Panc1 (cell line): ENCODE measurements at regions not wholly inside any gene's neighbourhood (a gene's known extent, or its start where the extent isn't known, plus 50 kb on each side); places are given as distances from the start of the nearest gene placed in this dataset.

Source experiments
- ATAC-seq: fragments of 200-7000 bp; cut with Tn5 transposase; 2 replicates; pipeline ENCODE4 v1.9.1; 2020; ENCODE audit warnings: mild to moderate bottlenecking, moderate library complexity
- BruUV-seq: library from RNA; stranded (reverse); fragments of 400-500 nt; replicated peaks from 2 replicates; lab custom pipeline; 2021; lab: Mats Ljungman, UMichigan
- CTCF ChIA-PET: fragments of 300-600 bp; sonication (Branson Sonifier 250); formaldehyde crosslinking; loops from one replicate; lab custom pipeline; 2022; ENCODE audit warnings: antibody characterized with exemption; lab: Charles Lee
- POLR2A ChIA-PET: fragments of 300-600 bp; sonication (Branson Sonifier 250); formaldehyde crosslinking; loops from one replicate; lab custom pipeline; 2022; ENCODE audit warnings: antibody characterized with exemption; lab: Charles Lee
- DNase-seq: peaks from one replicate; pipeline ENCODE4 v3.0.0-alpha.2; 2010; ENCODE audit warnings: low read depth, low spot score
- H3K27ac ChIP-seq: 2 replicates; pipeline ENCODE4 v1.5.1; 2011; ENCODE audit warnings: mild to moderate bottlenecking, low read length, inconsistent platforms
- H3K27me3 ChIP-seq: fragments of 200-500 bp; sonication (Bioruptor generic); 2 replicates; pipeline ENCODE4 v1.6.0; 2014; ENCODE audit warnings: low read length, inconsistent platforms; ENCODE audit not compliant: control insufficient read depth, insufficient read depth
- H3K36me3 ChIP-seq: fragments of 200-500 bp; sonication (Bioruptor generic); 2 replicates; pipeline ENCODE4 v1.5.1; 2014; ENCODE audit warnings: inconsistent platforms, mild to moderate bottlenecking, low read length, moderate library complexity; ENCODE audit not compliant: control insufficient read depth, insufficient read depth
- H3K4me1 ChIP-seq: 2 replicates; pipeline ENCODE4 v1.5.1; 2011; ENCODE audit warnings: inconsistent platforms, mild to moderate bottlenecking, low read length, moderate library complexity; ENCODE audit not compliant: control insufficient read depth, insufficient read depth
- H3K4me3 ChIP-seq, 2 experiments: 2 replicates each; pipeline ENCODE4 v1.5.1; 2011 to 2012; ENCODE audit warnings: low read depth in 2 of 2, low read length in 2 of 2, mild to moderate bottlenecking in 2 of 2, inconsistent platforms in 1 of 2, moderate library complexity in 1 of 2
- H3K9me3 ChIP-seq: fragments of 200-500 bp; sonication (Bioruptor generic); 2 replicates; pipeline ENCODE4 v1.5.1; 2014; ENCODE audit warnings: low read depth, mild to moderate bottlenecking, inconsistent platforms, low read length, moderate library complexity; ENCODE audit not compliant: control insufficient read depth, insufficient read depth
- CTCF ChIP-seq: fragments of 450-650 bp; IDR thresholded peaks from 2 replicates; pipeline ENCODE4 v1.5.1; 2017; ENCODE audit warnings: mild to moderate bottlenecking
- POLR2AphosphoS5 ChIP-seq: IDR thresholded peaks from 2 replicates; pipeline ENCODE4 v1.6.1; 2012; ENCODE audit warnings: mild to moderate bottlenecking, low read depth, low read length, moderate library complexity
- SIN3A ChIP-seq: IDR thresholded peaks from 2 replicates; pipeline ENCODE4 v1.6.1; 2012; ENCODE audit warnings: low read depth, mild to moderate bottlenecking, low read length, moderate library complexity, borderline replicate concordance; ENCODE audit not compliant: insufficient read depth
- TCF7L2 ChIP-seq: IDR thresholded peaks from 2 replicates; pipeline ENCODE4 v1.6.1; 2011; ENCODE audit warnings: mild to moderate bottlenecking, low read depth, low read length, inconsistent platforms
- in situ Hi-C: cut with HindIII; loops from 2 replicates; pipeline ENCODE4 v1.10.0; 2016; ENCODE audit warnings: low sequenced_read_pairs, low pct_unique_long_range_greater_than_20kb
- intact Hi-C: fragments of 100-400 bp; cut with micrococcal nuclease; formaldehyde crosslinking; loops from one replicate; pipeline ENCODE4 v1.10.0; 2022; ENCODE audit not compliant: unreplicated experiment
- TF ChIP-seq, protein P1 (sequence below), 2 experiments: IDR thresholded peaks; 2 replicates each; pipeline ENCODE4 v1.6.1; 2011 to 2012; ENCODE audit warnings: low read depth in 2 of 2, control low read depth in 1 of 2, low read length in 1 of 2, mild to moderate bottlenecking in 1 of 2, moderate library complexity in 1 of 2; ENCODE audit not compliant: insufficient read depth in 1 of 2

DNA sequence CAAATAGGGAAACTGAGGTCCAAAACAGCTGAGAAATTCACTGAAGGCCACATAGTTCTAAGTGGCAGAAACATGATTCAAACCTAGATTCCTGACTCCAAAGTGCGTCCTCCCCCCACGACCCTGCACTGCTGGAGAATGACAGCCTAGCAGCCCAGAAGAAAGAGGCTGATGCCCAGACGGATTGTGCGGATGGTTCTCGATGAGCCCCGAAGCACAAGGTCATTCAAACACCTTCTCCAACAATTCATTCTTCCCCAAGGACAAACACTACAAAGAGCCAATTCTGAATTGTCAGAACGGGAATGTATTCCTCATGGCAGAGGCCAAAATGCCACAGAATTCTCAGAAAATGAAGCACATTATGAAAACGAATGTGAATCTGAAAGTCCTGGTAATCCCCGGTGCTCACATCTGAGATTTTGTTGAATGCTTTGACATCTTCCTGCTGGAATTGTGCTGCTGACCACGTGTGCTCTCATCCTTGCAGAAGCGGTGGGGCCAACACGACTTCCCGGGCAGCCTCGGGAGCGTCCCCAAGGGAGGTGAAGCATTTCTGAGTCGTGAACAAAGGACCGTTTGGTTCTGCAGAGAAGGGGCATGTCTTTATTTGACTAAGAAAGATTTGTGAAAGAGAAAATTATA lies 337.0 kb downstream of the EIPR1 start:
- TF ChIP-seq SIN3A = no peak
- in situ Hi-C loops = no loop called here
- H3K9me3 ChIP-seq = no peaks in the 10 kb centered on the region
- ATAC-seq (no peak), DNase-seq (no peak)
- BruUV-seq = no TSS peak
- no peaks in the 10 kb centered on the region for H3K36me3 ChIP-seq
- CTCF ChIA-PET = no interaction called here
- no peaks in the 10 kb centered on the region for H3K27me3 ChIP-seq
- intact Hi-C loops = no loop called here
- POLR2A ChIA-PET = interaction anchor here (0.7 kb wide), 1 partner anchor 142 kb away, joined by 3 read pairs; no protein-coding TSS in a partner anchor
- no peaks in the 10 kb centered on the region for H3K4me1 ChIP-seq
- no peak overlapping the region for H3K27ac ChIP-seq
- no peak overlapping the region for H3K4me3 ChIP-seq

- Histone ChIP-seq H3K36me3 (no peaks in the 10 kb centered on the region), H3K27me3 (no peaks in the 10 kb centered on the region), H3K4me1 (no peaks in the 10 kb centered on the region), H3K4me3 (no peak overlapping the region), H3K9me3 (no peaks in the 10 kb centered on the region), H3K27ac (no peak overlapping the region)
- BruUV-seq = no TSS peak
- ChIA-PET POLR2A (no interaction called here), CTCF (no interaction called here)
- intact Hi-C loops = no loop called here
- in situ Hi-C loops = no loop called here
- TF ChIP-seq TCF7L2 (no peak), CTCF (no peak), SIN3A (no peak), POLR2AphosphoS5 (no peak)
- TF ChIP-seq, protein P1, sequence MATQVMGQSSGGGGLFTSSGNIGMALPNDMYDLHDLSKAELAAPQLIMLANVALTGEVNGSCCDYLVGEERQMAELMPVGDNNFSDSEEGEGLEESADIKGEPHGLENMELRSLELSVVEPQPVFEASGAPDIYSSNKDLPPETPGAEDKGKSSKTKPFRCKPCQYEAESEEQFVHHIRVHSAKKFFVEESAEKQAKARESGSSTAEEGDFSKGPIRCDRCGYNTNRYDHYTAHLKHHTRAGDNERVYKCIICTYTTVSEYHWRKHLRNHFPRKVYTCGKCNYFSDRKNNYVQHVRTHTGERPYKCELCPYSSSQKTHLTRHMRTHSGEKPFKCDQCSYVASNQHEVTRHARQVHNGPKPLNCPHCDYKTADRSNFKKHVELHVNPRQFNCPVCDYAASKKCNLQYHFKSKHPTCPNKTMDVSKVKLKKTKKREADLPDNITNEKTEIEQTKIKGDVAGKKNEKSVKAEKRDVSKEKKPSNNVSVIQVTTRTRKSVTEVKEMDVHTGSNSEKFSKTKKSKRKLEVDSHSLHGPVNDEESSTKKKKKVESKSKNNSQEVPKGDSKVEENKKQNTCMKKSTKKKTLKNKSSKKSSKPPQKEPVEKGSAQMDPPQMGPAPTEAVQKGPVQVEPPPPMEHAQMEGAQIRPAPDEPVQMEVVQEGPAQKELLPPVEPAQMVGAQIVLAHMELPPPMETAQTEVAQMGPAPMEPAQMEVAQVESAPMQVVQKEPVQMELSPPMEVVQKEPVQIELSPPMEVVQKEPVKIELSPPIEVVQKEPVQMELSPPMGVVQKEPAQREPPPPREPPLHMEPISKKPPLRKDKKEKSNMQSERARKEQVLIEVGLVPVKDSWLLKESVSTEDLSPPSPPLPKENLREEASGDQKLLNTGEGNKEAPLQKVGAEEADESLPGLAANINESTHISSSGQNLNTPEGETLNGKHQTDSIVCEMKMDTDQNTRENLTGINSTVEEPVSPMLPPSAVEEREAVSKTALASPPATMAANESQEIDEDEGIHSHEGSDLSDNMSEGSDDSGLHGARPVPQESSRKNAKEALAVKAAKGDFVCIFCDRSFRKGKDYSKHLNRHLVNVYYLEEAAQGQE (IDR thresholded peaks at IDR 0.05; ENCODE audit: insufficient read depth in 1 of 2, low read depth in 2 of 2, low read length in 1 of 2) = no peak
- ATAC-seq = no peak
- no peak for DNase-seq
These were observed 337.6 kb downstream of the EIPR1 start for GRCh38 chr2:3040066-3040428.
